Glutamatergic neuron (in vitro differentiated cells): ENCODE measurements at regions not wholly inside any gene's neighbourhood (a gene's known extent, or its start where the extent isn't known, plus 50 kb on each side); places are given as distances from the start of the nearest gene placed in this dataset.

Experiments used
- DNase-seq: peaks from one replicate; pipeline ENCODE4 v3.0.0; 2022
- H3K27ac Mint-ChIP-seq: one replicate; pipeline ENCODE4 v1.8.0; 2020; ENCODE audit warnings: mild to moderate bottlenecking, mixed read lengths, inconsistent platforms; ENCODE audit not compliant: unreplicated experiment
- H3K27me3 Mint-ChIP-seq: one replicate; pipeline ENCODE4 v1.8.0; 2020; ENCODE audit warnings: mild to moderate bottlenecking, moderate library complexity, mixed read lengths, inconsistent platforms; ENCODE audit not compliant: unreplicated experiment
- H3K36me3 Mint-ChIP-seq: one replicate; pipeline ENCODE4 v1.8.0; 2020; ENCODE audit warnings: mild to moderate bottlenecking, mixed read lengths, inconsistent platforms; ENCODE audit not compliant: unreplicated experiment
- H3K4me1 Mint-ChIP-seq: one replicate; pipeline ENCODE4 v1.8.0; 2020; ENCODE audit warnings: mild to moderate bottlenecking, low read depth, mixed read lengths, inconsistent platforms; ENCODE audit not compliant: unreplicated experiment
- H3K4me3 Mint-ChIP-seq: one replicate; pipeline ENCODE4 v1.8.0; 2020; ENCODE audit warnings: mild to moderate bottlenecking, mixed read lengths, inconsistent platforms; ENCODE audit not compliant: unreplicated experiment
- H3K9me3 Mint-ChIP-seq: one replicate; pipeline ENCODE4 v1.8.0; 2020; ENCODE audit warnings: mild to moderate bottlenecking, moderate library complexity, mixed read lengths, inconsistent platforms; ENCODE audit not compliant: unreplicated experiment
- TF ChIP-seq, protein P1 (sequence below): fragments of 200-600 bp; sonication (generic); IDR thresholded peaks from one replicate; pipeline ENCODE4 v1.5.0; 2021; ENCODE audit not compliant: partially characterized antibody, unreplicated experiment

DNA sequence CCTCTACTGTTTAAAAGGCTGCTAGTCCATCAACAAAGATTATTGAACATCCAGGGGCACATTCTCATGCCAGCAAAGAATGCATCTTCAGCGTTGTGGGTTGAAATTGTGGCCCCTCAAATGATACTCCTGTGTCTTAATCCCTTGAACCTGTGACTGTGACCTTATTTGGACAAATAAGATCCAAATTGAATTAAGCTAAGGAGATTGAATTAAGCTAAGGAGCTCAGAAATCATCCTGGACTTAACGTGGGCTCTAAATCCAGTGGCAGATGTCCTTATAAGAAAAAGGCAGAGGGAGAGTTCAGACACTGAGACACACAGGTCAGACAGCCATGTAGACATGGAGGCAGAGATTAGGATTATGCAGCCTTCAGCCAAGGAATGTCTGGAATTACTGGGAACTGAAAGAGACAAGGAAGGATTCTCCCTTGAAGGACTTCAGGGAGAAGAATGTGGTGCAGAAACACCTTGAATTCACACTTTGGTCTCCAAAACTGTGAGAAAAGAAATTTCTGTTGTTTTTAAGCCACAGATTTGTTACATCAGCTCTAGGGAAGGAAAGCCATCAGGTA is 57.3 kb upstream of the SLC24A5 start:
- H3K36me3 Mint-ChIP-seq = no peaks in the 10 kb centered on the region
- H3K4me3 Mint-ChIP-seq = no peak overlapping the region
- peaks cover 1% of the 10 kb centered on the region for H3K27me3 Mint-ChIP-seq
- TF ChIP-seq, protein P1, sequence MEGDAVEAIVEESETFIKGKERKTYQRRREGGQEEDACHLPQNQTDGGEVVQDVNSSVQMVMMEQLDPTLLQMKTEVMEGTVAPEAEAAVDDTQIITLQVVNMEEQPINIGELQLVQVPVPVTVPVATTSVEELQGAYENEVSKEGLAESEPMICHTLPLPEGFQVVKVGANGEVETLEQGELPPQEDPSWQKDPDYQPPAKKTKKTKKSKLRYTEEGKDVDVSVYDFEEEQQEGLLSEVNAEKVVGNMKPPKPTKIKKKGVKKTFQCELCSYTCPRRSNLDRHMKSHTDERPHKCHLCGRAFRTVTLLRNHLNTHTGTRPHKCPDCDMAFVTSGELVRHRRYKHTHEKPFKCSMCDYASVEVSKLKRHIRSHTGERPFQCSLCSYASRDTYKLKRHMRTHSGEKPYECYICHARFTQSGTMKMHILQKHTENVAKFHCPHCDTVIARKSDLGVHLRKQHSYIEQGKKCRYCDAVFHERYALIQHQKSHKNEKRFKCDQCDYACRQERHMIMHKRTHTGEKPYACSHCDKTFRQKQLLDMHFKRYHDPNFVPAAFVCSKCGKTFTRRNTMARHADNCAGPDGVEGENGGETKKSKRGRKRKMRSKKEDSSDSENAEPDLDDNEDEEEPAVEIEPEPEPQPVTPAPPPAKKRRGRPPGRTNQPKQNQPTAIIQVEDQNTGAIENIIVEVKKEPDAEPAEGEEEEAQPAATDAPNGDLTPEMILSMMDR = no peak
- no peaks in the 10 kb centered on the region for H3K4me1 Mint-ChIP-seq
- DNase-seq = no peak
- peaks cover 3% of the 10 kb centered on the region for H3K9me3 Mint-ChIP-seq
- no peak overlapping the region for H3K27ac Mint-ChIP-seq

DNA sequence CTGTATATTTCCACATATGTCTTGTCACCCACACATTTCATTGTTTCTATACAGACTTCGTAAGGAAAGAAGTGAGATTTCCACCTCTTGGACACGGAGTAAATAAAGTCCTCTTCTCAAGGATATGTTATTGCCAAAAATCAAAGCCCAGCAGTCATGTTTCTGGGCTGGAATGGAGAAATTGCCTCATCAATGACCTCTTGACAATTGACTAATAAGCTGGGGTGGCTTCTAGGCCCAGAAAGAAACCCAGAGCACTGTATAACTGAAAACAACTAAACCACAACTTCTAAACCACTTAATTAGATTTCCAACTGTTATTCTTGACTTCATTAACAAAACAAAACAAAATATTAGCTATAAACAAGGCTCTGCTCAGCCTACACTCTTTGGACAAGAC is 56.4 kb upstream of the SLC24A5 start:
- DNase-seq = no peak
- no peak overlapping the region for H3K27ac Mint-ChIP-seq
- H3K4me3 Mint-ChIP-seq = no peak overlapping the region
- no peaks in the 10 kb centered on the region for H3K4me1 Mint-ChIP-seq
- no peaks in the 10 kb centered on the region for H3K36me3 Mint-ChIP-seq
- TF ChIP-seq, protein P1 = no peak
- H3K9me3 Mint-ChIP-seq = peaks cover 3% of the 10 kb centered on the region
- H3K27me3 Mint-ChIP-seq = peaks cover 1% of the 10 kb centered on the region

DNA sequence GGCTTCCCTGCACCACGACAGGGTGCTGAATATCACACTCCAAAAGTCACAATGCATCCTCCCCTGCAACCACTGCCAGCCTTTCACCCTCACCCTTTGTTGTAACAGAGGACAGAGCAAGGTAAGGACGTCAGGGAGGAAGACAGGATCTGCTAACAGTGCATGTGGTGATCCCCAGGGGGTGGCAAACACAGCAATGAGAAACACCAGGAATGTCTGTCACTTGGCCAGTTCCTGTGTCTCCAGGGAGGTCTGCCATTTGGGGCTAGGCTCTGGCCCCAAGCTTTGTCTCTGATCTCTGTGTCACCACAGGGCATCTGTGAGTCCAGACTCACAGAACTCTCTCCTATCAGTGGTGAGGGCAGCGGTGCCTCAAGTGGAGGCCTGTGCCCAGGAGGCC is 54.3 kb upstream of the SLC24A5 start:
- no peak for DNase-seq
- Mint-ChIP-seq H3K27ac (no peak overlapping the region), H3K36me3 (no peaks in the 10 kb centered on the region), H3K9me3 (peaks cover 3% of the 10 kb centered on the region), H3K4me1 (no peaks in the 10 kb centered on the region), H3K27me3 (no peaks in the 10 kb centered on the region), H3K4me3 (no peak overlapping the region)
- TF ChIP-seq, protein P1 = no peak
